SK-N-SH treated with all-trans-retinoic acid at 6 μM for 48 hours (cell line): ENCODE measurements at regions not wholly inside any gene's neighbourhood (a gene's known extent, or its start where the extent isn't known, plus 50 kb on each side); places are given as distances from the start of the nearest gene placed in this dataset.

Source experiments
- CSDC2 ChIP-seq: fragments of 250-450 bp; sonication (Bioruptor Pico); IDR thresholded peaks from 2 replicates; pipeline ENCODE4 v1.5.0; 2020; ENCODE audit warnings: mild to moderate bottlenecking, moderate library complexity
- PATZ1 ChIP-seq: fragments of 250-450 bp; sonication (Bioruptor Pico); IDR thresholded peaks from 2 replicates; pipeline ENCODE4 v1.8.0; 2020; ENCODE audit warnings: mild to moderate bottlenecking, moderate library complexity, borderline replicate concordance
- POU6F1 ChIP-seq: fragments of 250-450 bp; sonication (Bioruptor Pico); IDR thresholded peaks from 2 replicates; pipeline ENCODE4 v1.8.0; 2021; ENCODE audit warnings: low read depth, mild to moderate bottlenecking, moderate library complexity, borderline replicate concordance
- TOX ChIP-seq: fragments of 250-450 bp; sonication (Bioruptor Pico); IDR thresholded peaks from 2 replicates; pipeline ENCODE4 v1.8.0; 2021; ENCODE audit warnings: mild to moderate bottlenecking, moderate library complexity, borderline replicate concordance
- TSHZ2 ChIP-seq: fragments of 250-450 bp; sonication (Bioruptor Pico); IDR thresholded peaks from 2 replicates; pipeline ENCODE4 v1.5.0; 2020; ENCODE audit warnings: mild to moderate bottlenecking, moderate library complexity
- ZFP30 ChIP-seq: fragments of 450-650 bp; formaldehyde crosslinking; IDR thresholded peaks from 2 replicates; pipeline ENCODE4 v1.5.0; 2022; ENCODE audit warnings: mild to moderate bottlenecking, moderate library complexity
- ZNF565 ChIP-seq: fragments of 450-650 bp; formaldehyde crosslinking; conservative IDR thresholded peaks from 2 replicates; pipeline ENCODE4 v1.5.0; 2020; ENCODE audit warnings: low read depth, mild to moderate bottlenecking, moderate library complexity
- ZNF70 ChIP-seq: fragments of 450-650 bp; formaldehyde crosslinking; IDR thresholded peaks from 2 replicates; pipeline ENCODE4 v1.5.0; 2020; ENCODE audit warnings: mild to moderate bottlenecking, moderate library complexity

- TF ChIP-seq TSHZ2 (CRISPR knock-in tag) (no peak), ZFP30 (no peak), PATZ1 (CRISPR knock-in tag) (no peak), TOX (no peak), POU6F1 (CRISPR knock-in tag) (no peak), CSDC2 (CRISPR knock-in tag) (no peak), ZNF565 (no peak), ZNF70 (CRISPR knock-in tag) (no peak)
These were observed 125.5 kb downstream of the TMTC3 start for GRCh38 chr12:88267630-88268029.
